ENCODE measurements at regions not wholly inside any gene's neighbourhood (a gene's known extent, or its start where the extent isn't known, plus 50 kb on each side); places are given as distances from the start of the nearest gene placed in this dataset.
"Not testable (repeated sequence)": the region's sequence is repeated elsewhere in the genome, so short reads cannot be mapped to it uniquely, and the experiment has no call there.

GRCh38 chr5:153257381-153257780 is 233.1 kb upstream of the GRIA1 start:
- Histone ChIP-seq H3K27me3 (no peaks in the 10 kb centered on the region), H3K27ac (no peak overlapping the region), H3K4me3 (no peak overlapping the region), H3K4me1 (no peaks in the 10 kb centered on the region), H3K9me3 (peaks cover 0 to 13% (median 0%) of the 10 kb centered on the region in 4 donors), H3K36me3 (no peaks in the 10 kb centered on the region)
- no peak for TF ChIP-seq EP300 (IDR thresholded peaks at IDR 0.05)
- no peak for TF ChIP-seq POLR2A (IDR thresholded peaks at IDR 0.05)
- TF ChIP-seq, protein P1, sequence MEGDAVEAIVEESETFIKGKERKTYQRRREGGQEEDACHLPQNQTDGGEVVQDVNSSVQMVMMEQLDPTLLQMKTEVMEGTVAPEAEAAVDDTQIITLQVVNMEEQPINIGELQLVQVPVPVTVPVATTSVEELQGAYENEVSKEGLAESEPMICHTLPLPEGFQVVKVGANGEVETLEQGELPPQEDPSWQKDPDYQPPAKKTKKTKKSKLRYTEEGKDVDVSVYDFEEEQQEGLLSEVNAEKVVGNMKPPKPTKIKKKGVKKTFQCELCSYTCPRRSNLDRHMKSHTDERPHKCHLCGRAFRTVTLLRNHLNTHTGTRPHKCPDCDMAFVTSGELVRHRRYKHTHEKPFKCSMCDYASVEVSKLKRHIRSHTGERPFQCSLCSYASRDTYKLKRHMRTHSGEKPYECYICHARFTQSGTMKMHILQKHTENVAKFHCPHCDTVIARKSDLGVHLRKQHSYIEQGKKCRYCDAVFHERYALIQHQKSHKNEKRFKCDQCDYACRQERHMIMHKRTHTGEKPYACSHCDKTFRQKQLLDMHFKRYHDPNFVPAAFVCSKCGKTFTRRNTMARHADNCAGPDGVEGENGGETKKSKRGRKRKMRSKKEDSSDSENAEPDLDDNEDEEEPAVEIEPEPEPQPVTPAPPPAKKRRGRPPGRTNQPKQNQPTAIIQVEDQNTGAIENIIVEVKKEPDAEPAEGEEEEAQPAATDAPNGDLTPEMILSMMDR (IDR thresholded peaks at IDR 0.05) = no peak
- DNase-seq (ENCODE audit: low spot score in 2 of 2) = no peak

- Histone ChIP-seq H3K9me3 (peaks cover 0 to 6% (median 0%) of the 10 kb centered on the region in 4 donors), H3K27me3 (no peaks in the 10 kb centered on the region), H3K27ac (no peak overlapping the region), H3K36me3 (no peaks in the 10 kb centered on the region), H3K4me3 (no peak overlapping the region), H3K4me1 (no peaks in the 10 kb centered on the region)
- DNase-seq (ENCODE audit: low spot score in 2 of 2) = no peak
- no peak for TF ChIP-seq EP300 (IDR thresholded peaks at IDR 0.05)
- 81 to 85% methylated on average over 3 of the region's 3 CpGs for WGBS, 2 donors
These were observed 232.0 kb upstream of the GRIA1 start for GRCh38 chr5:153258469-153258868.

- no peak overlapping the region for H3K27ac ChIP-seq
- DNase-seq (ENCODE audit: low spot score in 2 of 2) = no peak
- no peaks in the 10 kb centered on the region for H3K4me1 ChIP-seq
- TF ChIP-seq EP300 (IDR thresholded peaks at IDR 0.05) (no peak), POLR2A (IDR thresholded peaks at IDR 0.05) (no peak)
- TF ChIP-seq, protein P1 (IDR thresholded peaks at IDR 0.05) = no peak
- no peaks in the 10 kb centered on the region for H3K27me3 ChIP-seq
- no peaks in the 10 kb centered on the region for H3K36me3 ChIP-seq
- no peak overlapping the region for H3K4me3 ChIP-seq
- H3K9me3 ChIP-seq = no peaks in the 10 kb centered on the region
These were observed 223.0 kb upstream of the GRIA1 start for GRCh38 chr5:153267506-153267905.

DNA sequence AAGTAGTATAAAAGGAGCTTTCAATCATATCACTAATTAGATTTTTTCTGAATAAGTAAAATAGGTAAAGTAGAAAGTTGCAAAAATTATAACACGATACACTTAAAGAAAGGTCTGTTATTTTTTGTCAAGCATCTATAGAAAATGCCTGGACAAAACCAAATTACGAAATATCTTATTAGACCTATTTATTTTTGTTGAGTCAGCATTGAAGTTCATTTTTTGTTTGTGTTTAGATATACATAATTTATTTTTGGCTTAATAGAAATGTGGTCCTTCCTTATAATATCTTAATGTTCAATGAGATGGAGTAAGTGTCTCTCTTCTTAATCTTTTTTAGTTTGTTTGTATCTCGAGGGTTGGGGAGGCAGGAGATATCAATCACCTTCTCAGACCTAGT is 214.8 kb upstream of the GRIA1 start:
- no peaks in the 10 kb centered on the region for H3K9me3 ChIP-seq
- no peak overlapping the region for H3K4me3 ChIP-seq
- no peak for DNase-seq (ENCODE audit: low spot score in 2 of 2)
- no peak overlapping the region for H3K27ac ChIP-seq
- H3K36me3 ChIP-seq = no peaks in the 10 kb centered on the region
- H3K4me1 ChIP-seq = no peaks in the 10 kb centered on the region
- no peaks in the 10 kb centered on the region for H3K27me3 ChIP-seq
- TF ChIP-seq, protein P1 (IDR thresholded peaks at IDR 0.05) = no peak
- TF ChIP-seq EP300 (IDR thresholded peaks at IDR 0.05) (no peak), POLR2A (IDR thresholded peaks at IDR 0.05) (no peak)
- 50 to 52% methylated on average over 3 of the region's 3 CpGs for WGBS, 2 donors

DNA sequence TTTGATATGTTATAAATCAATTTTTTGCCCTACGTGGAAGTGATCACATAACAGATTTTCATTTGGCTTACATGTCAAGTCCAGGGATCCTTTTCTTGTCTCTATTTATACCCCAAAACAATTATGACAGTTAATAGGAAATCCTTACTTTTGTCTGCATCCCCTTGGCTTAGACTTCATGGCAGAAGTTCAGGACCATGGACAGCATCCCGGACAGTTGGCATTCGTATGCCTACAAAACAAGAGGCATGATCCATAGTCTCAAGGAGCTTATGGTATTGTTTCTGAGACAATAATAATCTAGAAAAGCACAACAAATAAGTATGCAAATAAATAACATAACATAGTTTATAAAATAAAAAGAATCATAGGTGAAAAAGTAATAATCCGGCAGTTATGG is 214.3 kb upstream of the GRIA1 start:
- Histone ChIP-seq H3K4me1 (no peaks in the 10 kb centered on the region), H3K4me3 (no peak overlapping the region), H3K36me3 (no peaks in the 10 kb centered on the region), H3K9me3 (no peaks in the 10 kb centered on the region), H3K27me3 (no peaks in the 10 kb centered on the region), H3K27ac (no peak overlapping the region)
- peak in 1 of 2 donors; percentile 32 for DNase-seq (ENCODE audit: low spot score in 2 of 2)
- WGBS, 2 donors = 46 to 50% methylated on average over 4 of the region's 4 CpGs
- TF ChIP-seq, protein P1 (IDR thresholded peaks at IDR 0.05) = no peak
- TF ChIP-seq POLR2A (IDR thresholded peaks at IDR 0.05) = no peak
- TF ChIP-seq EP300 (IDR thresholded peaks at IDR 0.05) = no peak

DNA sequence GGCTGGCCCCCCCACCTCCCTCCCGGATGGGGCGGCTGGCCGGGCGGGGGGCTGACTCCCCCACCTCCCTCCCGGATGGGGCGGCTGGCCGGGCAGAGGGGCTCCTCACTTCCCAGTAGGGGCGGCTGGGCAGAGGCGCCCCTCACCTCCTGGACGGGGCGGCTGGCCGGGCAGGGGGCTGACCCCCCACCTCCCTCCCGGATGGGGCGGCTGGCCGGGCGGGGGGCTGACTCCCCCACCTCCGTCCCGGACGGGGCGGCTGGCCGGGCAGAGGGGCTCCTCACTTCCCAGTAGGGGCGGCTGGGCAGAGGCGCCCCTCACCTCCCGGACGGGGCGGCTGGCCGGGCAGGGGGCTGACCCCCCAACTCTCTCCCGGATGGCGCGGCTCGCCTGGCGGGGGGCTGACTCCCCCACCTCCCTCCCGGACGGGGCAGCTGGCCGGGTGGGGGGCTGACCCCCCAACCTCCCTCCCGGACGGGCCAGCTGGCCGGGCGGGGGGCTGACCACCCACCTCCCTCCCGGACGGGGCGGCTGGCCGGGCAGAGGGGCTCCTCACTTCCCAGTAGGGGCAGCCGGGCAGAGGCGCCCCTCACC is 194.1 kb upstream of the GRIA1 start:
- not testable (repeated sequence) for H3K9me3 ChIP-seq; DNase-seq (ENCODE audit: low spot score in 2 of 2); H3K4me1 ChIP-seq; H3K27me3 ChIP-seq; H3K4me3 ChIP-seq; H3K27ac ChIP-seq; H3K36me3 ChIP-seq
- WGBS, 2 donors = 90 to 97% methylated on average over 6 to 8 of the region's 45 CpGs
